Activated CD4-positive, CD25-positive, alpha-beta regulatory T cell treated with anti-CD3 and anti-CD28 coated beads, Interleukin-2, amount 50 U/mL, for 72 hours (primary cell): ENCODE measurements at regions not wholly inside any gene's neighbourhood (a gene's known extent, or its start where the extent isn't known, plus 50 kb on each side); places are given as distances from the start of the nearest gene placed in this dataset.

Source experiments
- DNase-seq: peaks from one replicate; pipeline ENCODE4 v3.0.0; 2021

DNA sequence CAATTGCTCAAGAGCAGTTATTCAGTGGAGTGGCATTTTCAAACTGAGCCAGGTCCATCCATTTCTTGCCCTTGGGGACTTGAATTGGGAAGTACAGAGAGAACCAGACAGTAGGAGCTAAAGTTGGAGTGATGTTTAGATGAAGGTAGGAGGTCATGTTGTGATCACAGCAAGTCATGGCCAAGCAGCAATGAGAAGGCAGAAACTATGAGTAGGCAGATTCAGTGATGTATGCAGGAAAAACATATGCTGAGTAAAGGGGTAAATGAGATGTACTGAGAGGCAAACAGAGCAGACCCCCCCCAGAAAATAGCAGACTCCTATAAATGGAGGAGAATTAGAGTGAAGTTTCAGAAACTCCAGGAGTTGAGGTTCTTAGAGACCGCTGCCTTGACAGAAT lies 95.8 kb downstream of the PERP start:
- no peak for DNase-seq

DNA sequence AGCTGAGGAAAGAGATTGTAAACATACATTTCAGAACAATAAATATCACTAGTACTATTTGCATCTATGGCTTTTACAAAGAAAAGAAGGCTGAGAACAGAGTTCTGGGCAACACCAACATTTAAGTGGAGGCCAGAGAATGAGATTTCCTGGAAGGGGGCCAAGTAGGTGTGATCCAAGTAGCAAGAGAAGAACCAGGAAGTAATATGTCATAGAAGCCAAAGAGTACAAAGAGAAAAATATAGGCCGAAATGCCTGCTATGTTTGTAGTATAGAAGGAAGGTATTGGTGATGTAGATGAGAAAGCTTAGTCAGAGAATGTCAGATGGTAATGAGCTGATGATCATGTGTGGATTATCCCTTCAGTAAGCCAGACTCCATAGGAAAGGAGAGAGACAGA lies 94.5 kb downstream of the PERP start:
- DNase-seq, result no peak

DNA sequence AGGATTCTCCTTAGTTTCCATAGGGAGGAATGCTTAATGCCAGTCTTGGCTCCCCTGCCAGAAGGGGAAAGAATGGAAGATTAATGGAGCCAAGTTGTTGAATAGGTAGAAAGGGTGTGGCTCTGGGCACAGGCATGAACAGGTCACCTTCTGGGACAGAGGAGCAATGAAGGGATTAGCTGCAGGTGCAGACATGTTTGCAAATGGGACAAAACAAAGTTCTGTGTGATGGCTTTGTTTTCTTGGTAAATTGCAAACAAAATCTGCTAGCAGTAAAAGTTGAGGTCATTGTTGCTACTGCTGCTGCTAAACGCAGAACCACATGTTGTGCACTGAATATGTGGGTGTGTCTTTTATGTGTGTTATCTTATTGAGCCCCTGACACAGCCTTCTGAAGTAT lies 93.3 kb downstream of the PERP start:
- DNase-seq, result no peak

DNA sequence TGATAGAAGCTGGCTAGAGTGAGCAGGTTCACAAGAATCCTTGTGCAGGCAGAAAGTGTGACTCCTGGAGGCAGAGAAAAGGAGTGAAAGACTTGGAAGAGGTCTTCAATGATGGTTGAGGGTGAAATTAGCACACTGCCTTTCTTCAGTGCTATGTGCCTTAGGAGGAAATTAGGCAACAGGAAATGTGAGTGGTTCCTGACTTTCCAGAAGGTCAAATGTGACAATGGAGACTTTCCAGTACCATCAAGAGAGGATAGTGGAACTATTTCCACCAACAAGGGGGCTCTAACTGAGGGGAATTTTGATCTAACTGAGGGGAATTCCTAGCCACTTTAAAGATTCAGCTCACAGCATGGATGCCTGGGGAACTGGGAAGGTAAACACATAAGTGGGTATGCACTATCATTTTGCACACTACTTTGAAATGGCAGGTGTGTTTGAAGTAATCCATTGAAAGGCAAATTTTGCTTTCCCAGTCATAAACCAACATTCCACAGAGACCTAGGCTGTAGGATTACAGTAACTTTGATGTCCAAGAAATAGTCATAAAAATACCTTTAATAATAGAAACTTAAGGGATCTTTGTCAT lies 90.0 kb downstream of the PERP start:
- no peak for DNase-seq

DNA sequence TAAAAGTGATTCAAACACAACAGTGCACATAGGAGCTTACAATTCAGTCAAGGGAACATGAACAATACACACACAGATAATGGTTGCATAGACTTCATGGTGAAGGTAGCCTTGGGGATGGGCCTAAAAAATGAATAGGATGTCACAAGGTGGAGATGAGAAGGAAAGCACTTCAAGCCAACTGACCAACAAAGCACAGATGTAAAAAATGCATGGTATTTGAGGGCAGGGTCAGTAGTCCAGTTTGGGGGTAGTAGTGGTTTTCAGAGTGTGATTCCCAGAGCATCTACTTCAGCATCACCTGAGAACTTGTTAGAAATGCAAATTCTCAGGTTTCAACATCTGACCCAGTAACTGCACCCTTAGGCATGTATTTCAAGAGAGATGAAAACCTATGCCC lies 88.9 kb downstream of the PERP start:
- no peak for DNase-seq

DNA sequence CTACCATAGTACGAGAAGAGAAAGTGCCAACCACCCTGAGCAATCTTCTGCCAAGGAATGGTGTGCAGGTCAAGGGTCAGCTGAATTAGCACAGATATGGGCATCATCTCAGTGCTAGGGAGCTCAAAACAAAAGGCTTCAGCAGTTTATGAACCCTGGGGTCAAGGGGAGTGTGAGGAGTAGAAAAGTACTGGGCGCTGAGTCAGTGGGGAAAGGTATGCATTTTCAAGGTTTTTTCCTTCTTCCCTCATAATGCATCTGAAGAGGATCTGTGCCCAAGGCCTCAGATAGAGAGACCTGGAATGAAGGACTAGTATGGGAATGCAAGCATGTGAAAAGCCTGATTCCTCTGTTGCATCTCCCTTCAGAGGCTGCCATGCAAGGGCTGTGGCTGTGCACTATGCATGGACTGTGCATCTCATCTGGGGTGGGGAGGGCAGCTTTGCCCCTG lies 81.7 kb downstream of the PERP start:
- DNase-seq, result no peak

DNA sequence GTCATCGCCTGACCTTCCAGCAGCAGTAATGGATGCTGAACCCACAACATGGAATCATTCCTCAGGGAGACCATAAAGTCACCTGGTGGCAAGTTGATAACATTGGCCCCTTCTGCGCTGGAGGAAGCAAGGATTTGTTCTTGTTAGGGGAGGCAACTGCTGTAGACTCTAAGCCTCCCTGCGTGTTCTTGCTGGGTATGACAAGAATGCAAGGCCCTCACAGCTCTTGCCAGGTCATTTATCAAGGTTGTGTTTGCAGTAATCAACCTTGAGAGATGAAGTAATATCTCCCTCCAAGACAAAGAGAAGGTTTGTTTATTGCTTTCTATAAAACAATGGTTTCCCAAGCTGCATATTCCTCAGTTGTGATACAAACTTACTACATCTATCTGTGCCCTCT lies 80.9 kb downstream of the PERP start:
- no peak for DNase-seq

DNA sequence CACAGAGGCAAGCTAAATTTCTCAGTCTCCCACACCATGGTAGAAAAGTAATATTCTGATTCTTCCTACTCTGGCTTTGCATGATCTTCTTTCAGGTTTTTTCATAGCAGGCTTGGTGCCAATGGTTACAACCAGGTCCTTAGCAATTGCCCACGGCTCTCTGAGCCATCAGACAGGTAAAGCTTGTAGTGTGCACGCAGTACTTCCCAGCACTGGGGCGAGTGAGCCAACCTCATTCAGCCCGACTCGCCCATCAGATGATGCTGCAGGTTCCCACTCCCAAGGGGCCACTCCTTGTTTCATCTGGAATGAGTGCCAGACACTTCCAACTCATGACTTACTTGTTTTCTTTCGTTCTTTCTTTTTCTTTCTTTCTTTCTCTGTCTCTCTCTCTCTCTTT lies 78.3 kb downstream of the PERP start:
- no peak for DNase-seq

DNA sequence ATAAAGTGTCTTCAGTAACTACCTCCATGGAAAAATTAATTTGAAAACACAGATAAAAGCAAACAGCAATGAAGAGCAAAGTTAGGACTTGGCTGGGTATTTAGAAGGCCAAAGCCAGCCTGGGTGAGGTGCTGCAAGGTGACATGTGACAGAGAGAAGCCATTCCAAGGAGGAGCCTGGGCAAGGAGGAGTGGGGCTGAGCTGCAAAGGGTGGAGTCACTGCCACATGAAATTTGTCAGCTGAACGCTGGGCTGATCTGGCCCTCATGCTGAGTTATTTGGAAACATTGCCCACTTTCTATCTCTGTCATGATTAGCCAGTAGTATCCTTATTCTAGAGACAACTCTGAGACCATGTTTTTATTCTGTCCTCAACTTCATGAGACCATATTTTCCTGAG lies 76.3 kb downstream of the PERP start:
- no peak for DNase-seq

- no peak for DNase-seq
Observed at GRCh38 chr6:138031417-138031816, 75.8 kb downstream of the PERP start.

DNA sequence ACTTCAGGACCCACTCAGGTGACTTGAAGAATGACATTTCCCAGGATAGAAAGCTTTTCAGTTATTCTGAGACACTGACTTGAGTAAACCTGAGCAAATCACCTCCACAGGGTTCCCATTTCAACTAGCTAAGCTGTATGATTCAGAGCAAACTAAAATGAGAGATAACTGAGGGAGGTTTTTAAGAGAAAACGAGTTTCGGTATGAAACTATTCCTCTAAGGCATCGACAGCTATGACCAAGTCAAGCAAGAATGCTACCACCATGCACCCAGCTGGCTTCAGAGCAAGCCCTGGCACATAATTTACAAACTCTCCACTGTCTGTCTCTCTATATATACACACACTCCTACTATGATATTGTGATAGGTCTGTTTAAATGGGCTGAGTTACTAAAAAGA lies 75.4 kb downstream of the PERP start:
- DNase-seq, result no peak

- no peak for DNase-seq
Observed at GRCh38 chr6:138032571-138032970, 74.6 kb downstream of the PERP start.

GRCh38 chr6:138034229-138034628 lies 73.0 kb downstream of the PERP start:
- no peak for DNase-seq

DNA sequence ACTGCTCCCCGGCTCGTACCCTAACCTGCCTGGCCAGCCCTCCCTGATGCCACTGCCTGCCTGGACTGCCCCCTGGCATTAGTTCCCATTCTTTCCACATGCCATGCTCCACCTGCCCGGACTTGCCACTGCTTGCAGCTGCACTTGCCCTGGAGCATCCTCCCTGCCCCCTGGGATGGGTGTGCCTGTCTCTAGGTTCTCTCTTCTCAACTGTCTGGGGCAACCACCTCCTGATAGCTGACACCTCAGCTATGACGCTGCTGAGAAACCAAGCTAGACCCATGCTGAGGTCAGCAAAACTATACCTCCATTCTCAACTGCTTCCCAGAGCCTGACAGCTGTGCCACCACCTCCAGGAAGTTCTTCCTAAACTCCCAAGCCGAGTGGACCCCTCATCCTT lies 72.1 kb downstream of the PERP start:
- DNase-seq, result no peak

DNA sequence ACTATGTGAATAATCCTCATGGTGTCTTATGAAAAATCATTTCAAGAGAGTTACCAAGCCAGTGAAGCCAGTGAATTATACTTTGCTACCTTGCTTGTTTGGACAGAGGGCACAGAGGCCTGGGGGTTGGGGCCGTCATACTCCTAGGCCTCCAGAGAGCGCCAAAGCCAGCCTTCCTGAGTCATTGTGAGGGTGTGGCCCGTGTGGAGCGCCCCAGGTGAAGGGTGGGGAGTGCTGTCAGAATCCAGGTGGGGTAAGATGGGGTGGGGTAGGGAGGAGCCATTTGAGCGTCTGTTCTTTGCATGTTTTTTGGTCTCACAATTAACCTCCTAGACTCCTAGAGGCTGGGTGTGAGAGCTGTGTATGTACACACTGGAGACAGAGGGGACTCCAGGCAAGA lies 71.1 kb downstream of the PERP start:
- no peak for DNase-seq

GRCh38 chr6:138037009-138037504 lies 70.2 kb downstream of the PERP start:
- DNase-seq, result no peak

DNA sequence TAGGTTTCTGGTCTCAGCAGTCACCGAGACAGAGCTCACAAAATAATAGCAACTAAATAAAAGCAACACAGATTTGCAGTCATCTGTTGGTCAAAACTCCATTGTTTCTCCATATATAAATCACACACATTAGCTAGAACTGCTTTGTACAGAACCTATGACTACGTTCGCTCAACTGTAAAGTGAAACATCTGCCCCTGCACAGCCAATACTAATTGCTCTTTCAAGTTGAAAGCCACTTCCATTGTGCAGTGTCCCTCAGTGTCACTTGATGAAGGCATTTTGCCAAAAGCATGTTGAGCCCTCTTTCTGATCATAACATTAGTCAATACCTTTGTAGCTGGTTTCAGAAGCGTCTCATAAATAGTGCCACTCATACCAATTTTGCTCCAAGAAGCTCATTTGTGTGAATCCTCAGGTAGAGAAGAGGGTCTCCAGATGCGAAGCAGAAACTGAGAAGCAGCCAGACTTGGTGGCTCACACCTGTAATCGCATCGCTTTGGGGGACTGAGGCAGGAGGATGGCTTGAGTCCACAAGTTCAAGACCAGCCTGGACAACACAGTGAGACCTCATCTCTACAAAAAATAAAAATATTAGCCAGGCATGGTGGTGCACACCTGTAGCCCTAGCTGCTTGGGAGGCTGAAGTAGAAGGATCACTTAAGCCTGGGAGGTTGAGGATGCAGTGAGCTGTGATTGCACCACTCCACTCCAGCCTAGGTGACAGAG lies 68.9 kb downstream of the PERP start:
- no peak for DNase-seq
